RWPE2 (cell line): ENCODE measurements at regions not wholly inside any gene's neighbourhood (a gene's known extent, or its start where the extent isn't known, plus 50 kb on each side); places are given as distances from the start of the nearest gene placed in this dataset.
"Not testable (repeated sequence)": the region's sequence is repeated elsewhere in the genome, so short reads cannot be mapped to it uniquely, and the experiment has no call there.

ENCODE experiments used
- ATAC-seq: fragments of 200-7000 bp; cut with Tn5 transposase; 3 replicates; pipeline ENCODE4 v1.9.1; 2021; ENCODE audit warnings: low read depth
- DNase-seq: peaks from one replicate; pipeline ENCODE4 v3.0.0-alpha.2; 2020; ENCODE audit warnings: low spot score
- H3K27ac ChIP-seq: fragments of 450-650 bp; 2 replicates; pipeline ENCODE4 v1.5.1; 2017; ENCODE audit warnings: mild to moderate bottlenecking; ENCODE audit not compliant: poor library complexity, severe bottlenecking
- H3K27me3 ChIP-seq: fragments of 250-450 bp; sonication (Bioruptor Pico); 2 replicates; pipeline ENCODE4 v1.5.1; 2021; ENCODE audit warnings: mild to moderate bottlenecking, moderate library complexity; ENCODE audit not compliant: insufficient read depth, poor library complexity, severe bottlenecking
- H3K36me3 ChIP-seq: fragments of 250-450 bp; sonication (Bioruptor Pico); 2 replicates; pipeline ENCODE4 v1.5.1; 2020; ENCODE audit warnings: low read depth, mild to moderate bottlenecking, moderate library complexity
- H3K4me1 ChIP-seq: fragments of 250-450 bp; sonication (Bioruptor Pico); 2 replicates; pipeline ENCODE4 v1.5.1; 2021; ENCODE audit warnings: mild to moderate bottlenecking, moderate library complexity; ENCODE audit not compliant: insufficient read depth, poor library complexity, severe bottlenecking
- H3K4me3 ChIP-seq: fragments of 250-450 bp; sonication (Bioruptor Pico); 2 replicates; pipeline ENCODE4 v1.5.1; 2021; ENCODE audit warnings: mild to moderate bottlenecking, moderate library complexity; ENCODE audit not compliant: severe bottlenecking
- H3K9me3 ChIP-seq: fragments of 250-450 bp; sonication (Bioruptor Pico); 2 replicates; pipeline ENCODE4 v1.5.1; 2021; ENCODE audit warnings: mild to moderate bottlenecking, moderate library complexity; ENCODE audit not compliant: severe bottlenecking
- TF ChIP-seq, protein P1 (sequence below): fragments of 450-650 bp; IDR thresholded peaks from one replicate; pipeline ENCODE4 v1.5.1; 2017; ENCODE audit warnings: mild to moderate bottlenecking, moderate library complexity; ENCODE audit not compliant: poor library complexity, severe bottlenecking

DNA sequence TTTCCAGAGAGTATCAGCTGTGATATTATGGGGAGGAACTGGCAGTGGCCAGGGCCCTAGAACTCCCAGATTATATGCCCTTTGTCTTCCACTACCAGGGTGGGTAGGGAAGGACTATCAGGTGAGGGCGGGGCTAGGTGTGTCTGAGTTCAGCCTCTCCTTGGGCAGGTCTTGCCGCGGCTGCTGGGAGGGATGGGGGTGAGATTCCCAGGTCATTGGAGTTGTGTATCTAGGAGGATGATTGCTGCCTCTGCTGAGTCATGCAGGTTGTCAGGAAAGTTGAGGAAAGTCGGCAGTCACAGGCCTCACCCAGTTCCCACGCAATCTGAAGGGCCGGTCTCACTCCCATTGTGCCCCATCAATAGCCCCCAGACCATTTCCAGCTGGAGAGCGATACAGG, 185.2 kb downstream of the DKK1 start:
- TF ChIP-seq, protein P1, sequence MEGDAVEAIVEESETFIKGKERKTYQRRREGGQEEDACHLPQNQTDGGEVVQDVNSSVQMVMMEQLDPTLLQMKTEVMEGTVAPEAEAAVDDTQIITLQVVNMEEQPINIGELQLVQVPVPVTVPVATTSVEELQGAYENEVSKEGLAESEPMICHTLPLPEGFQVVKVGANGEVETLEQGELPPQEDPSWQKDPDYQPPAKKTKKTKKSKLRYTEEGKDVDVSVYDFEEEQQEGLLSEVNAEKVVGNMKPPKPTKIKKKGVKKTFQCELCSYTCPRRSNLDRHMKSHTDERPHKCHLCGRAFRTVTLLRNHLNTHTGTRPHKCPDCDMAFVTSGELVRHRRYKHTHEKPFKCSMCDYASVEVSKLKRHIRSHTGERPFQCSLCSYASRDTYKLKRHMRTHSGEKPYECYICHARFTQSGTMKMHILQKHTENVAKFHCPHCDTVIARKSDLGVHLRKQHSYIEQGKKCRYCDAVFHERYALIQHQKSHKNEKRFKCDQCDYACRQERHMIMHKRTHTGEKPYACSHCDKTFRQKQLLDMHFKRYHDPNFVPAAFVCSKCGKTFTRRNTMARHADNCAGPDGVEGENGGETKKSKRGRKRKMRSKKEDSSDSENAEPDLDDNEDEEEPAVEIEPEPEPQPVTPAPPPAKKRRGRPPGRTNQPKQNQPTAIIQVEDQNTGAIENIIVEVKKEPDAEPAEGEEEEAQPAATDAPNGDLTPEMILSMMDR, result no peak
- Histone ChIP-seq H3K27ac (no peak overlapping the region), H3K4me1 (no peaks in the 10 kb centered on the region), H3K9me3 (no peaks in the 10 kb centered on the region), H3K27me3 (no peaks in the 10 kb centered on the region), H3K4me3 (no peak overlapping the region), H3K36me3 (no peaks in the 10 kb centered on the region)
- DNase-seq (no peak), ATAC-seq (no peak)

DNA sequence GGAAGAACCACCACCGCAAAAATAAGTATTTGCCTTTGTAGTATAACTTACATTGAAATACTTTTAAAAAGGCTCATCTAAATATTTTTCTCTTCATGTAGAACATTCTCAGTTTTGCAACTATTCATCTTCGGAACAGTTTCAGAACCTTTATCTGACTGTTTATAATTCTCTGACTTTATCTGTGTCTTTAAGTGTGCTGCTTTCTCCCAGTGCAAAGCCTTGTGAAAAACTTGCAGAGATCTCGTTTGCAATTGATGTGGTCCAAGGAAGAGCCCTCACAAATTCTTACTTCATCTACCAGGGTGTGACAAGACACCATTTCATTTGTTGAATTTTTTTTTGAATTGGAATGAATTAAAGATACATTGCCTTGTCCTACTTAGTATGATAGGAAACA, 186.4 kb downstream of the DKK1 start:
- Histone ChIP-seq H3K9me3 (peaks cover 6% of the 10 kb centered on the region), H3K36me3 (no peaks in the 10 kb centered on the region), H3K27ac (no peak overlapping the region), H3K27me3 (no peaks in the 10 kb centered on the region), H3K4me3 (no peak overlapping the region), H3K4me1 (no peaks in the 10 kb centered on the region)
- TF ChIP-seq, protein P1, result no peak
- no peak for DNase-seq
- no peak for ATAC-seq

DNA sequence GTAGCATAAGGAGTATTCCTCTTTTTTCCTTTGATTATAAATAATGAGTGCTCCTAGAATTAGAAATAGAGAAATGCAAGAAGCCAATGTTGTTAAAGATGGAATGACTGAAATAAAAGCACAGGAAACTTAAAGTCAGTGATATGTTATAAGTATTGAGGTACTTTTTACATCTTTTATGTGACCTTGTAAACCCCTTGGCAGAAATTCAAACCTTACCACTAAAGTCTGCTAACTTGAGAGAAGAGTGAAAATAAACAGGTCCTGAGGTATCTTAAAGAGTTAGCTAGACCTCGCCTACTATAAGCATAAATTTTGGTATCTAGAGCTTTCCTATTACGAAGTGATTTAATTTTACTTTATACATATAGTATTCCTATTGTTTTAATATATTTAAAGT, 188.2 kb downstream of the DKK1 start:
- Histone ChIP-seq H3K4me3 (no peak overlapping the region), H3K4me1 (no peaks in the 10 kb centered on the region), H3K36me3 (no peaks in the 10 kb centered on the region), H3K27me3 (no peaks in the 10 kb centered on the region), H3K27ac (no peak overlapping the region), H3K9me3 (peaks cover 6% of the 10 kb centered on the region)
- ATAC-seq, result no peak
- no peak for DNase-seq
- TF ChIP-seq, protein P1, result no peak

DNA sequence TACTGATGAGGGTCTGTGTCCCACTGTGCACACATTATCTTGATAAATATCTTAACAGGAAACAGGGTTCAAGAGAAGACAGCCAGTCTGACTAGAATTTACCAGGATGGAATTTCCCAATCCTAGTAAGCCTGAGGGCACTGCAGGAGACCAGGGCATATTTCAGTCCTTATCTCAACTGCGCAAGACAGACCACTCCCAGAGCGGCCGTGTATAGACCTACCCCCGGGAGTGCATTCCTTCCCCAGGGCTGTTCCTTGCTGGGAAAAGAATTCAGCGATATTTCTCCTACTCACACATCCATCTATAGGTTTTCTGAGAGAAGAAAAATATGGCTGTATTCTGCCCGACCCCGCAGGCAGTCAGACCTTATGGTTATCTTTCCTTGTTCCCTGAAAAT, 191.3 kb downstream of the DKK1 start:
- ATAC-seq, H3K4me3 ChIP-seq, H3K4me1 ChIP-seq, DNase-seq, H3K27ac ChIP-seq, H3K36me3 ChIP-seq, H3K27me3 ChIP-seq: not testable (repeated sequence)
- peaks cover 18% of the 10 kb centered on the region for H3K9me3 ChIP-seq

DNA sequence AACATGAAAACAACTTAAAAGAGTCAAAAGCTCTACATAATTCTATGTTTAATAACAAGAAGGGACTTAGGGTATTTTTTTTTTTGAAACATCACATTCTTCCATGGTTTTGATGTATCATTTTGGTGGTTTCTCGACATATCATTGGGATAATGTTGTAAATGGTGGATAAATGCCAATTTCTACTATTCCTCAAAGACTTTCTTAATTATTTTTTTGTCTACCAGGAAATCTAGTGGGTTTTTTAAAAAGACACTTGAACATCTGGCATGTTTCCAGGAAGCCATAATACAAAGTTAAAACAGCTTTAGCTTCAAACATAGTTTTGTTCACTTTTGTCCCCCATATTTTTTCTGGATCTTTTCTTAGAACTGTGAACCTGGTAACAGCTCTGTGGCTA, 200.4 kb downstream of the DKK1 start:
- DNase-seq (no peak), ATAC-seq (no peak)
- peaks cover 2% of the 10 kb centered on the region for H3K9me3 ChIP-seq
- no peaks in the 10 kb centered on the region for H3K36me3 ChIP-seq
- no peak overlapping the region for H3K4me3 ChIP-seq
- H3K4me1 ChIP-seq, result peaks cover 7% of the 10 kb centered on the region
- H3K27ac ChIP-seq, result no peak overlapping the region
- no peaks in the 10 kb centered on the region for H3K27me3 ChIP-seq
- TF ChIP-seq, protein P1, result no peak
